Omental fat pad (tissue), 3 donors: ENCODE measurements at regions not wholly inside any gene's neighbourhood (a gene's known extent, or its start where the extent isn't known, plus 50 kb on each side); places are given as distances from the start of the nearest gene placed in this dataset.
"Not testable (repeated sequence)": the region's sequence is repeated elsewhere in the genome, so short reads cannot be mapped to it uniquely, and the experiment has no call there.

ENCODE experiments used
- ATAC-seq: fragments of 150-250 bp; one replicate; pipeline ENCODE4 v1.9.1; 2016; ENCODE audit warnings: mild to moderate bottlenecking, moderate library complexity; ENCODE audit not compliant: low FRiP score
- DNase-seq: peaks from one replicate; pipeline ENCODE4 v3.0.0-alpha.2; 2019; ENCODE audit warnings: low spot score
- TF ChIP-seq, protein P1 (sequence below), 3 donors: fragments of 450-650 bp; IDR thresholded peaks; one replicate each; pipeline ENCODE4 v1.5.1; 2016 to 2017; ENCODE audit warnings: antibody characterized with exemption in 3 of 3, mild to moderate bottlenecking in 3 of 3, moderate library complexity in 2 of 3

DNA sequence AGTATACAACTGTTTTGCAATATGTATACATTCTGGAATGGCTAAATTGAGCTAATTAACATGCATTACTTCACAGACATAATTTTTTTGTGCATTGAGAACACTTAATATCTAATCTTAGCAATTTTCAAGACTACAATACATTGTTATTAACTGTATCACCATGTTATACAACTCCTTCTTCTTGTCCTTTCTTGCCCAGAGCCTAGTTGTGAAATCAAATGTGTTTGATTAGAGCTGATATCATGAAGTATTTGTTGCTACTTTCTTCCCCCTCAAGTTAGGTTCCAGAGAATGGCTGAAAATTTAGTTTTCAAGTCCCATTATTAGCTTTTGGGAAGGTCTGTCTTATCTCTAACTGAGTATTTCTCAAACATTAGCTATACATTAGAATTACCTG, 607.8 kb downstream of the PSAT1 start:
- ATAC-seq (no peak), DNase-seq (no peak)
- TF ChIP-seq, protein P1, sequence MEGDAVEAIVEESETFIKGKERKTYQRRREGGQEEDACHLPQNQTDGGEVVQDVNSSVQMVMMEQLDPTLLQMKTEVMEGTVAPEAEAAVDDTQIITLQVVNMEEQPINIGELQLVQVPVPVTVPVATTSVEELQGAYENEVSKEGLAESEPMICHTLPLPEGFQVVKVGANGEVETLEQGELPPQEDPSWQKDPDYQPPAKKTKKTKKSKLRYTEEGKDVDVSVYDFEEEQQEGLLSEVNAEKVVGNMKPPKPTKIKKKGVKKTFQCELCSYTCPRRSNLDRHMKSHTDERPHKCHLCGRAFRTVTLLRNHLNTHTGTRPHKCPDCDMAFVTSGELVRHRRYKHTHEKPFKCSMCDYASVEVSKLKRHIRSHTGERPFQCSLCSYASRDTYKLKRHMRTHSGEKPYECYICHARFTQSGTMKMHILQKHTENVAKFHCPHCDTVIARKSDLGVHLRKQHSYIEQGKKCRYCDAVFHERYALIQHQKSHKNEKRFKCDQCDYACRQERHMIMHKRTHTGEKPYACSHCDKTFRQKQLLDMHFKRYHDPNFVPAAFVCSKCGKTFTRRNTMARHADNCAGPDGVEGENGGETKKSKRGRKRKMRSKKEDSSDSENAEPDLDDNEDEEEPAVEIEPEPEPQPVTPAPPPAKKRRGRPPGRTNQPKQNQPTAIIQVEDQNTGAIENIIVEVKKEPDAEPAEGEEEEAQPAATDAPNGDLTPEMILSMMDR (IDR thresholded peaks at IDR 0.05): no peak

DNA sequence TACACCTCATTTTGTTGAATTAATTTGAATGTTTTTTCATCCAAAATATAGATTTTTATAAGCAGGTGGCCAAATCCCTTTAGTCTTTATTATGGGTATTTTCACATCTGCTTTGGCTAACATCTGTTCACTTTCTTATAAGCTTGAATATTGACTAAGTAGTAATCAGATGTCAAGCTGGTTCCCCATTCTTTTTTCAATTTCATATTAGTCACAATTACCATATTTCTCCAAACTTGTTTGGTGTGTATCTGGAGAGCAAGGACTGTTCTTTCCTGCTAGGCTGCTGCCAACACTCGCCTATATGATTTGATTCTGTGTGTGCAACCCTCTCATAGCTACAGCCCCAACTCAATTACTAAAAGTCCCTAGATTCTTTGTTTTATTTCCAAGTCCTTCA, 608.5 kb downstream of the PSAT1 start:
- DNase-seq (no peak), ATAC-seq (no peak)
- TF ChIP-seq, protein P1 (IDR thresholded peaks at IDR 0.05): no peak

DNA sequence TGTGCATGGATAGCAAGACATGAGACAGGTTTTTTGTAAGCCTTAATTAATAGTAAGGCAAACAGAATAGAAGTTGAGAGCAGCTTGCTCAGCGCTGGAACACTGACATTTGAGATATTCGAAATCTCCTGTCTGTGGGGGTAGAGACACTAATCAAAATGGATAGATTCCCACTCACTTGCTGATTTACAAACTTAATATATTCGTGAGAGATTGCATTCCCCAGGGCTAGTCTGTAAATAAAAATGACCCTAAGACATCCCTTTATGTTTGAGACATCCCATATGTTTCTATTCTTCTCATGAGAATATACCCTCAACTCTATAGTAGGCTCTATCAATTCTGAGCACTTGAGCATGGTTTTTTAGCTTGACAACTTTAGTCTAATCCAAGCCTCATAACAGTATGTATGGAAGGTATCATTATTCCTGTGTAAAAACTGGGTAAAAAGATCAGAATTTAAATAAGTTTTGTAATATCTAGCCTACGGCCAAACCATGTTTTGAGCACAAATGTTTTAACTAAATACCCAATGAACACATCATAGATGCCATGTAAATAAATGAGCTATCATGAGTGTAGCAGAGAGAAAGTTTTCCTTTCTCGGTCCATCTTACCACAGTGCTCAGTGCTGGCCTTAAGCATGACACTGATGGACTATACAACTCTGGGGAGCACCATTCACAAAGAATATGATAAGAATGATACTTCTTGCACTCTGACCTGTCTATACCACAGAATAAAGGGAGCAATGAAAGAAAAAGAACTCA, 609.2 kb downstream of the PSAT1 start:
- TF ChIP-seq, protein P1 (IDR thresholded peaks at IDR 0.05): no peak
- ATAC-seq (no peak), DNase-seq (no peak)

DNA sequence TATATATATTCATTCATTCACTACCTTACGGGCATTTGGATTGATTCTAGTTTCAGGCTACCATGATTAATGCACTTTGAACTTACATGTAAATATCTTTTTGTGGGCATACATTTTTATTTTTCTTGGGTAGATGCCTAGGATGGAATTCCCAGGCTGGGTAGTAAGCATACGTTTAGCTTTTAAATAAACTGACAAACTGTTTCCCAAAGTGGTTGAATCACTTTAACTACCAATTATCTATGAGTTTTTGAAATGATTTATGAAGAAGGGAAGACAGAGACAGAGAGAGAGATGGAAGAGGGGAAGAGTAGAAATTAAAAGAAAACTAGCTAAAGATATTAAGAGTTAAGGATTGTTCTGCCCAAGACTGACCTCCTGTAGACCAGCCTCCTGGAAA, 612.6 kb downstream of the PSAT1 start:
- no peak for ATAC-seq
- DNase-seq: no peak
- TF ChIP-seq, protein P1 (IDR thresholded peaks at IDR 0.05): no peak

DNA sequence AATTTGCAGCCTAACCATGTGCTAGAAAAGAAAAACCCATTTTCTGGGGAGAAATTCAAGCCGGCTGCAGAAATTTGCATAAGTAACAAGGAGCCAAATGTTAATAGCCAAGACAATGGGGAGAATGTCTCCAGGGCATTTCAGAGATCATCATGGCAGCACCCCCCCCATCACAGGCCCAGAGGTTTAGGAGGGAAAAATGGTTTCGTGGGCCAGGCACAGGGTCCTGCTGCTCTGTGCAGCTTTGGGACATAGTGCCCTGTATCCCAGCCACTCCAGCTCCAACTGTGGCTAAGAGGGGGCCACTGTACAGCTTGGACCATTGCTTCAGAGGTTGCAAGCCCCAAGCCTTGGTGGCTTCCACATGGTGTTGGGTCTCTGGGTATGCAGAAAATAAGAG, 620.0 kb downstream of the PSAT1 start:
- DNase-seq: not testable (repeated sequence)

DNA sequence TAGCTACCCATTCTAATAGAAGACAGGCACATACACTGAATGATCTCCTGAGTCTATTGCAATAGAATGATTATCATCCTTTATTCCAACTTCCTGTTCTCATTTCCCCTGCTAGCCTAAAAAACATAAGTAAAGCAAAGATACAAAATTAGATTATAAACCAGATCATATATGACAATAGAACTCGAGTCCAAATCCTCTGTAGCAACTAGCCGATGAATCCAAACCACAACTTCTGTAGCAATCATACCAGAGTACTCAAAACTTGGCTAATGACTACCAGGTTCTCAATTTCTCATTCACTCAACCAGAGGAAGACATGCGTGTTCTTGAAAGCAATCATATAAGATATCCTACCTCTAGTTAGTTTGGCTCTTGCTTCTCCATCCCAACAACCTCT, 622.1 kb downstream of the PSAT1 start:
- TF ChIP-seq, protein P1 (IDR thresholded peaks at IDR 0.05): no peak
- no peak for DNase-seq
- no peak for ATAC-seq

More for the DNA sequence above, 620.0 kb downstream of the PSAT1 start:
- ATAC-seq: not testable (repeated sequence)

DNA sequence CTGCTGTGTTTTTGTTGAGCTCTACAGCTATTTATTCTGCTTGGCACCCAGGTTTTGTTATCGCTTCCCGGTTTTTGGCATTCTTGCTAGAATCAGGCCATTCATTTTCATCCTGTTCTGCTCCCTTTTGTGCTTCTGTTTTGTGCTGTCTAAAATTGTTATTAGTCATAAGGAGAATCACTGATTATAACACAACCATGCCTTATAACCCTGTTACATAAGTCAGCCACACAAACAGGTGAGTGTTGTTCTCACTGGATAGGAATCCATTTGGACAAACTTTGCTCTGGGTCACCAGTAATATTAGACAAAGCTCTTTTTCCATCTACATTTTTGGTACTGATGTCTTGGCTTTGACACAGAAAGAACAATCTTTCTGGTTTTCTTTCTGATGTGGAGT, 622.8 kb downstream of the PSAT1 start:
- ATAC-seq: no peak

More for the DNA sequence above, 622.8 kb downstream of the PSAT1 start:
- no peak for DNase-seq
- TF ChIP-seq, protein P1 (IDR thresholded peaks at IDR 0.05): no peak
